ENCODE measurements at regions not wholly inside any gene's neighbourhood (a gene's known extent, or its start where the extent isn't known, plus 50 kb on each side); places are given as distances from the start of the nearest gene placed in this dataset.

GRCh38 chr1:37085393-37085792, 51.1 kb upstream of the GRIK3 start:
- DNase-seq (ENCODE audit: low read depth, low spot score) = peak; percentile 34

GRCh38 chr1:37089750-37090149, 55.4 kb upstream of the GRIK3 start:
- DNase-seq (ENCODE audit: low read depth, low spot score) = no peak

GRCh38 chr1:37090671-37091070, 56.4 kb upstream of the GRIK3 start:
- DNase-seq (ENCODE audit: low read depth, low spot score) = no peak

GRCh38 chr1:37092937-37093336, 58.6 kb upstream of the GRIK3 start:
- DNase-seq (ENCODE audit: low read depth, low spot score) = no peak

- no peak for DNase-seq (ENCODE audit: low read depth, low spot score)
Measured at GRCh38 chr1:37094302-37094701, 60.0 kb upstream of the GRIK3 start.

GRCh38 chr1:37096523-37096922, 62.2 kb upstream of the GRIK3 start:
- DNase-seq (ENCODE audit: low read depth, low spot score) = peak; percentile 86

- DNase-seq (ENCODE audit: low read depth, low spot score) = no peak
Measured at GRCh38 chr1:37097731-37098130, 63.4 kb upstream of the GRIK3 start.

GRCh38 chr1:37098237-37098636, 63.9 kb upstream of the GRIK3 start:
- peak; percentile 77 for DNase-seq (ENCODE audit: low read depth, low spot score)

GRCh38 chr1:37100310-37100709, 66.0 kb upstream of the GRIK3 start:
- no peak for DNase-seq (ENCODE audit: low read depth, low spot score)

- DNase-seq (ENCODE audit: low read depth, low spot score) = no peak
Measured at GRCh38 chr1:37102656-37103382, 68.5 kb upstream of the GRIK3 start.

GRCh38 chr1:37105911-37106310, 71.6 kb upstream of the GRIK3 start:
- no peak for DNase-seq (ENCODE audit: low read depth, low spot score)

- DNase-seq (ENCODE audit: low read depth, low spot score) = no peak
Measured at GRCh38 chr1:37107153-37107907, 73.0 kb upstream of the GRIK3 start.

- no peak for DNase-seq (ENCODE audit: low read depth, low spot score)
Measured at GRCh38 chr1:37108596-37109188, 74.4 kb upstream of the GRIK3 start.

GRCh38 chr1:37112430-37112829, 78.1 kb upstream of the GRIK3 start:
- no peak for DNase-seq (ENCODE audit: low read depth, low spot score)

- DNase-seq (ENCODE audit: low read depth, low spot score) = no peak
Measured at GRCh38 chr1:37113285-37113997, 79.1 kb upstream of the GRIK3 start.

- DNase-seq (ENCODE audit: low read depth, low spot score) = no peak
Measured at GRCh38 chr1:37118790-37119189, 84.5 kb upstream of the GRIK3 start.

GRCh38 chr1:37120279-37120678, 86.0 kb upstream of the GRIK3 start:
- no peak for DNase-seq (ENCODE audit: low read depth, low spot score)

GRCh38 chr1:37123276-37124115, 89.2 kb upstream of the GRIK3 start:
- peak; percentile 75 for DNase-seq (ENCODE audit: low read depth, low spot score)

GRCh38 chr1:37124501-37124900, 90.2 kb upstream of the GRIK3 start:
- no peak for DNase-seq (ENCODE audit: low read depth, low spot score)

- DNase-seq (ENCODE audit: low read depth, low spot score) = no peak
Measured at GRCh38 chr1:37125295-37125694, 91.0 kb upstream of the GRIK3 start.

GRCh38 chr1:37127254-37127748, 93.0 kb upstream of the GRIK3 start:
- no peak for DNase-seq (ENCODE audit: low read depth, low spot score)
